ENCODE measurements at regions not wholly inside any gene's neighbourhood (a gene's known extent, or its start where the extent isn't known, plus 50 kb on each side); places are given as distances from the start of the nearest gene placed in this dataset.

GRCh38 chr20:21780528-21780927 is 75.1 kb downstream of the PAX1 start:
- Histone ChIP-seq H3K27me3 (ENCODE audit: low read length) (no peaks in the 10 kb centered on the region), H3K27ac (ENCODE audit: low read depth, low read length) (no peak overlapping the region), H4K20me1 (ENCODE audit: low read depth, low read length) (no peaks in the 10 kb centered on the region), H3K9ac (ENCODE audit: low read length) (no peak overlapping the region), H3K4me2 (ENCODE audit: low read depth, low read length, poor library complexity, severe bottlenecking) (no peak overlapping the region), H3K9me3 (ENCODE audit: insufficient read depth, low read length) (no peaks in the 10 kb centered on the region), H3K9me2 (replicated peaks; ENCODE audit: insufficient read depth, low read length) (no peaks in the 10 kb centered on the region), H2AFZ (ENCODE audit: low read depth, low read length, severe bottlenecking) (no peak overlapping the region), H3F3A (ENCODE audit: insufficient read depth) (no peaks in the 10 kb centered on the region), H3K4me3 (ENCODE audit: insufficient read depth, low read length, poor library complexity, severe bottlenecking) (no peak overlapping the region), H3K36me3 (ENCODE audit: low read length) (no peaks in the 10 kb centered on the region), H3K79me2 (ENCODE audit: insufficient read depth, low read length) (no peaks in the 10 kb centered on the region)
- TF ChIP-seq, protein P1, sequence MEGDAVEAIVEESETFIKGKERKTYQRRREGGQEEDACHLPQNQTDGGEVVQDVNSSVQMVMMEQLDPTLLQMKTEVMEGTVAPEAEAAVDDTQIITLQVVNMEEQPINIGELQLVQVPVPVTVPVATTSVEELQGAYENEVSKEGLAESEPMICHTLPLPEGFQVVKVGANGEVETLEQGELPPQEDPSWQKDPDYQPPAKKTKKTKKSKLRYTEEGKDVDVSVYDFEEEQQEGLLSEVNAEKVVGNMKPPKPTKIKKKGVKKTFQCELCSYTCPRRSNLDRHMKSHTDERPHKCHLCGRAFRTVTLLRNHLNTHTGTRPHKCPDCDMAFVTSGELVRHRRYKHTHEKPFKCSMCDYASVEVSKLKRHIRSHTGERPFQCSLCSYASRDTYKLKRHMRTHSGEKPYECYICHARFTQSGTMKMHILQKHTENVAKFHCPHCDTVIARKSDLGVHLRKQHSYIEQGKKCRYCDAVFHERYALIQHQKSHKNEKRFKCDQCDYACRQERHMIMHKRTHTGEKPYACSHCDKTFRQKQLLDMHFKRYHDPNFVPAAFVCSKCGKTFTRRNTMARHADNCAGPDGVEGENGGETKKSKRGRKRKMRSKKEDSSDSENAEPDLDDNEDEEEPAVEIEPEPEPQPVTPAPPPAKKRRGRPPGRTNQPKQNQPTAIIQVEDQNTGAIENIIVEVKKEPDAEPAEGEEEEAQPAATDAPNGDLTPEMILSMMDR (IDR thresholded peaks at IDR 0.05; ENCODE audit: insufficient read depth, low read length, poor library complexity, severe bottlenecking) = no peak
